Left ventricle myocardium inferior (tissue), 1 donor: ENCODE measurements at regions not wholly inside any gene's neighbourhood (a gene's known extent, or its start where the extent isn't known, plus 50 kb on each side); places are given as distances from the start of the nearest gene placed in this dataset.

Source experiments
- DNase-seq: peaks from one replicate; pipeline ENCODE4 v3.0.0-alpha.2; 2020
- H3K27ac ChIP-seq: fragments of 200-600 bp; replicated peaks from 2 replicates; pipeline ENCODE4 v1.8.0; 2021
- H3K27me3 ChIP-seq: fragments of 200-600 bp; 2 replicates; pipeline ENCODE4 v1.8.0; 2021; ENCODE audit warnings: low read depth
- H3K36me3 ChIP-seq: fragments of 200-600 bp; 2 replicates; pipeline ENCODE4 v1.8.0; 2021
- H3K4me1 ChIP-seq: fragments of 200-600 bp; 2 replicates; pipeline ENCODE4 v1.8.0; 2021
- H3K4me3 ChIP-seq: fragments of 200-600 bp; 2 replicates; pipeline ENCODE4 v1.8.0; 2021; ENCODE audit warnings: mild to moderate bottlenecking, moderate library complexity
- H3K9me3 ChIP-seq: fragments of 200-600 bp; replicated peaks from 2 replicates; pipeline ENCODE4 v1.8.0; 2021
- CTCF ChIP-seq: fragments of 200-600 bp; IDR thresholded peaks from 2 replicates; pipeline ENCODE4 v1.8.0; 2021; ENCODE audit warnings: antibody characterized with exemption, mild to moderate bottlenecking, borderline replicate concordance
- intact Hi-C: fragments of 100-400 bp; cut with micrococcal nuclease; formaldehyde crosslinking; loops from one replicate; pipeline ENCODE4 v1.11.0; 2022
- donor health status: DM: no; HTN: yes; CAD: no; lungs with severe emphysema.

- TF ChIP-seq CTCF = no peak
- H3K27ac ChIP-seq = no peak overlapping the region
- peaks cover 39% of the 10 kb centered on the region for H3K27me3 ChIP-seq
- H3K36me3 ChIP-seq = no peaks in the 10 kb centered on the region
- no peak for DNase-seq
- intact Hi-C loops = no loop called here
- no peaks in the 10 kb centered on the region for H3K4me1 ChIP-seq
- no peak overlapping the region for H3K4me3 ChIP-seq
- H3K9me3 ChIP-seq = no peaks in the 10 kb centered on the region
Observed at GRCh38 chr4:181982856-181983255, 260.3 kb upstream of the TENM3 start.

DNA sequence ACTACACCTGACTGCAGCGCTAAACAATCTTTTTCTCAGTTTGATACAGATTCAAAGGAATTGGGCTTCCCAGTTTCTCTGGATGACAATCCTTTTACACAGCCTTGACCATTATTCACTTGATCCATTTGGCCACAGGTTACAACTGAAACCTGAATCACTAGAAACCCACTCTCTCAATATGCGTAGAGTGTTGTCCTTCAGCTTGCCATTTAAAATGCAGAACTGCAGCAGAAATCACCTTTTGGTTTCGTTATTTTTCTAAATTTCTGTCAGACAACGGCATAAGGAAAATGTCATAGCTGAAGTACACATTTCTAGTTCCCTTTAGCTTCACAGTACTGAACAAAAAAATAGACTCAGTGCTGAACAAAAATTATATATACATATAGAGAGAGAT is 255.8 kb upstream of the TENM3 start:
- peaks cover 35% of the 10 kb centered on the region for H3K27me3 ChIP-seq
- intact Hi-C loops = no loop called here
- no peak for TF ChIP-seq CTCF
- no peaks in the 10 kb centered on the region for H3K9me3 ChIP-seq
- no peaks in the 10 kb centered on the region for H3K4me1 ChIP-seq
- no peak for DNase-seq
- H3K27ac ChIP-seq = no peak overlapping the region
- H3K4me3 ChIP-seq = no peak overlapping the region
- no peaks in the 10 kb centered on the region for H3K36me3 ChIP-seq

- no peaks in the 10 kb centered on the region for H3K36me3 ChIP-seq
- H3K27me3 ChIP-seq = peaks cover 30% of the 10 kb centered on the region
- H3K4me1 ChIP-seq = no peaks in the 10 kb centered on the region
- no peak for DNase-seq
- TF ChIP-seq CTCF = no peak
- no peaks in the 10 kb centered on the region for H3K9me3 ChIP-seq
- no peak overlapping the region for H3K4me3 ChIP-seq
- intact Hi-C loops = no loop called here
- H3K27ac ChIP-seq = no peak overlapping the region
Observed at GRCh38 chr4:181989071-181989470, 254.1 kb upstream of the TENM3 start.

- no peaks in the 10 kb centered on the region for H3K4me1 ChIP-seq
- no peak overlapping the region for H3K27ac ChIP-seq
- H3K9me3 ChIP-seq = no peaks in the 10 kb centered on the region
- H3K4me3 ChIP-seq = no peak overlapping the region
- no peaks in the 10 kb centered on the region for H3K36me3 ChIP-seq
- intact Hi-C loops = no loop called here
- peaks cover 13% of the 10 kb centered on the region for H3K27me3 ChIP-seq
- no peak for TF ChIP-seq CTCF
- DNase-seq = no peak
Observed at GRCh38 chr4:181991369-181992108, 251.7 kb upstream of the TENM3 start.

DNA sequence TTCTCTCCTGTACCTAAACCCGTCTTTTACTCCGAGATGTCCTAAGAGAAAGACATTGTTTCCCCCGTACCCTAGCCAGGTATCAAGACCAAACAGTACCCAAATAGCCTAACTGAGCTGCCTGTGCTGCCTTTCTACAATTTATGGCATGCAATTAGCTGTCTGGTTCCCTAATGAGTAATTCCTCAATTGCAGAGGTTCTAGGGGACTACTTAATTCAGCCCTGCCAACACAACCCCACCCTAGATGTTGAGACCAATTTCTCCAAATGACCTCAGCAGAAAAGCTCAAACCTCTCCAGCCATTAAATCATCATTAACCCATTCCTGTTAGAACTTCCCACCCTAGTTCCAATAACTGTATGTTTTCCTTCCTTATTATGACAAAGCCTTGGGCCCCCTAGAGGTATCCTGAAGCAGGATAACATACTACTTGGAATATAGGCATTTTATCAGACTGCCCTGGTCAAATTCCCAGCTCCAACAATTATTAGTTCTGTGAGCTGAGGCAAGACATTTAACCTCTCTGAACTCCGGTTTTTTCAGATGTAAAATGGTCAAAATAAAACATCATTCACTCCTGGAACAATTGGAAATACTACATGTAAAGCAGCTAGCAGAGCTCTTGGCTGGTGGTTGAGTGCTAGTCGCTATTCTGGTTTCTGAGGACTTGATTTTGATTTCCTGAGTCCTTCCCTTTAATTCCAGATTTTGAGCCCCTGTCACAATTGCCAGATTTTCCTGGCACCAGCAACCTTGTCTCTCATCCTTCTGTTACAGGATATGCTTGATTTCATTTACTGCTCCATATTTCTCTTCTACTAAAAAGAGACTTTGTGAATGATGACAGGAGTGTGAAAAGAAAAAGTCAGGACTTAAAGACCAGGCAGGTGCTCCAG is 244.6 kb upstream of the TENM3 start:
- intact Hi-C loops = no loop called here
- Histone ChIP-seq H3K9me3 (no peaks in the 10 kb centered on the region), H3K27ac (no peak overlapping the region), H3K4me3 (no peak overlapping the region), H3K27me3 (peaks cover 4% of the 10 kb centered on the region), H3K4me1 (no peaks in the 10 kb centered on the region), H3K36me3 (no peaks in the 10 kb centered on the region)
- DNase-seq = no peak
- TF ChIP-seq CTCF = no peak
